H9 (cell line): ENCODE measurements at regions not wholly inside any gene's neighbourhood (a gene's known extent, or its start where the extent isn't known, plus 50 kb on each side); places are given as distances from the start of the nearest gene placed in this dataset.

Source experiments
- DNase-seq: peaks from one replicate; pipeline ENCODE4 v3.0.0-alpha.2; 2017
- H2AFZ ChIP-seq: one replicate; pipeline ENCODE4 v1.6.1; 2013; ENCODE audit warnings: mild to moderate bottlenecking, low read length, control low read depth, moderate library complexity
- H2AK5ac ChIP-seq: 2 replicates; pipeline ENCODE4 v1.6.1; 2013; ENCODE audit warnings: low read length, control low read depth, mixed read lengths; ENCODE audit not compliant: insufficient read length
- H2BK120ac ChIP-seq: one replicate; pipeline ENCODE4 v1.6.1; 2013; ENCODE audit warnings: low read depth, mild to moderate bottlenecking, low read length, control low read depth, inconsistent platforms; ENCODE audit not compliant: poor library complexity, severe bottlenecking
- H2BK12ac ChIP-seq: 2 replicates; pipeline ENCODE4 v1.6.1; 2013; ENCODE audit warnings: low read length, control low read depth, mixed read lengths, low read depth; ENCODE audit not compliant: insufficient read length
- H2BK15ac ChIP-seq: 2 replicates; pipeline ENCODE4 v1.6.1; 2013; ENCODE audit warnings: low read depth, low read length, control low read depth
- H2BK20ac ChIP-seq: one replicate; pipeline ENCODE4 v1.6.1; 2013; ENCODE audit warnings: low read depth, mild to moderate bottlenecking, low read length, control low read depth, inconsistent platforms; ENCODE audit not compliant: poor library complexity, severe bottlenecking
- H2BK5ac ChIP-seq: 2 replicates; pipeline ENCODE4 v1.6.1; 2013; ENCODE audit warnings: low read length, control low read depth, mixed read lengths; ENCODE audit not compliant: insufficient read length
- H3K14ac ChIP-seq: 2 replicates; pipeline ENCODE4 v1.6.1; 2013; ENCODE audit warnings: low read length, control low read depth; ENCODE audit not compliant: insufficient read depth
- H3K18ac ChIP-seq: 2 replicates; pipeline ENCODE4 v1.6.1; 2013; ENCODE audit warnings: low read depth, mild to moderate bottlenecking, mixed read lengths, low read length, control low read depth; ENCODE audit not compliant: insufficient read length
- H3K23ac ChIP-seq: 2 replicates; pipeline ENCODE4 v1.6.1; 2013; ENCODE audit warnings: low read length, control low read depth, mixed read lengths, low read depth; ENCODE audit not compliant: insufficient read length
- H3K23me2 ChIP-seq: 2 replicates; pipeline ENCODE4 v1.6.1; 2013; ENCODE audit warnings: low read depth, mild to moderate bottlenecking, mixed read lengths, low read length, control low read depth; ENCODE audit not compliant: insufficient read length, poor library complexity, severe bottlenecking
- H3K27ac ChIP-seq: 2 replicates; pipeline ENCODE4 v1.5.1; 2013; ENCODE audit warnings: low read length, control low read depth, mixed read lengths, low read depth; ENCODE audit not compliant: insufficient read length
- H3K27me3 ChIP-seq: 2 replicates; pipeline ENCODE4 v1.6.1; 2013; ENCODE audit warnings: low read length, control low read depth, inconsistent platforms; ENCODE audit not compliant: insufficient read depth
- H3K4ac ChIP-seq: 2 replicates; pipeline ENCODE4 v1.6.1; 2013; ENCODE audit warnings: low read depth, mild to moderate bottlenecking, control low read depth, inconsistent platforms, low read length, moderate library complexity
- H3K4me1 ChIP-seq: 2 replicates; pipeline ENCODE4 v1.6.1; 2013; ENCODE audit warnings: low read length, control low read depth, inconsistent platforms; ENCODE audit not compliant: insufficient read depth
- H3K4me2 ChIP-seq: 2 replicates; pipeline ENCODE4 v1.6.1; 2013; ENCODE audit warnings: low read length, control low read depth, mixed read lengths; ENCODE audit not compliant: insufficient read length, insufficient read depth
- H3K56ac ChIP-seq: 2 replicates; pipeline ENCODE4 v1.6.1; 2013; ENCODE audit warnings: low read depth, mild to moderate bottlenecking, mixed read lengths, low read length, control low read depth; ENCODE audit not compliant: insufficient read length
- H3K79me1 ChIP-seq: 2 replicates; pipeline ENCODE4 v1.6.1; 2013; ENCODE audit warnings: low read depth, mild to moderate bottlenecking, moderate library complexity, low read length, control low read depth, inconsistent platforms; ENCODE audit not compliant: insufficient read depth, poor library complexity, severe bottlenecking
- H3K79me2 ChIP-seq: 2 replicates; pipeline ENCODE4 v1.6.1; 2013; ENCODE audit warnings: low read length, control low read depth, inconsistent platforms; ENCODE audit not compliant: insufficient read depth
- H3K9ac ChIP-seq: 2 replicates; pipeline ENCODE4 v1.6.1; 2013; ENCODE audit warnings: low read length, control low read depth, mixed read lengths; ENCODE audit not compliant: insufficient read length; ENCODE audit errors: extremely low read depth
- H3K9me3 ChIP-seq: one replicate; pipeline ENCODE4 v1.6.1; 2013; ENCODE audit warnings: low read depth, low read length, inconsistent platforms; ENCODE audit not compliant: control insufficient read depth
- H3T11ph ChIP-seq: one replicate; pipeline ENCODE4 v1.6.1; 2013; ENCODE audit warnings: mild to moderate bottlenecking, low read length, control low read depth, inconsistent platforms
- H4K20me1 ChIP-seq: one replicate; pipeline ENCODE4 v1.6.1; 2013; ENCODE audit not compliant: control insufficient read depth, insufficient read length, insufficient read depth
- H4K5ac ChIP-seq: 2 replicates; pipeline ENCODE4 v1.6.1; 2013; ENCODE audit warnings: low read depth, mild to moderate bottlenecking, mixed read lengths, low read length, control low read depth; ENCODE audit not compliant: insufficient read length
- H4K8ac ChIP-seq: replicated peaks from 2 replicates; pipeline ENCODE4 v1.6.1; 2013; ENCODE audit warnings: low read length, control low read depth, mixed read lengths, low read depth; ENCODE audit not compliant: insufficient read length
- H4K91ac ChIP-seq: 2 replicates; pipeline ENCODE4 v1.6.1; 2013; ENCODE audit warnings: low read depth, mild to moderate bottlenecking, moderate library complexity, mixed read lengths, low read length, control low read depth; ENCODE audit not compliant: insufficient read length
- H3K27ac Mint-ChIP-seq, 3 experiments: 2 replicates in 2 of 3; 3 replicates in 1 of 3; pipeline ENCODE4 v1.8.0; 2020 to 2021; ENCODE audit warnings: mixed read lengths in 3 of 3, mild to moderate bottlenecking in 1 of 3, moderate library complexity in 1 of 3
- H3K27me3 Mint-ChIP-seq: 2 replicates; pipeline ENCODE4 v1.8.0; 2021; ENCODE audit warnings: low read depth, mild to moderate bottlenecking, moderate library complexity, mixed read lengths
- H3K36me3 Mint-ChIP-seq, 3 experiments: 2 replicates in 2 of 3; 3 replicates in 1 of 3; pipeline ENCODE4 v1.8.0; 2020 to 2021; ENCODE audit warnings: low read depth in 3 of 3, mixed read lengths in 3 of 3; ENCODE audit not compliant: insufficient read depth in 1 of 3
- H3K4me1 Mint-ChIP-seq, 2 experiments: 2 replicates each; pipeline ENCODE4 v1.8.0; 2020; ENCODE audit warnings: mixed read lengths in 2 of 2
- H3K4me3 Mint-ChIP-seq, 2 experiments: 2 replicates in 1 of 2; 3 replicates in 1 of 2; pipeline ENCODE4 v1.8.0; 2020 to 2021; ENCODE audit warnings: mild to moderate bottlenecking in 2 of 2, mixed read lengths in 2 of 2, moderate library complexity in 1 of 2
- H3K9me3 Mint-ChIP-seq, 2 experiments: 2 replicates in 1 of 2; 3 replicates in 1 of 2; pipeline ENCODE4 v1.8.0; 2020; ENCODE audit warnings: mild to moderate bottlenecking in 2 of 2, mixed read lengths in 2 of 2, moderate library complexity in 1 of 2
- WGBS: extraction: QIAGEN DNeasy Blood & Tissue Kit; methylation state at CpG from one replicate; pipeline ENCODE4 v1.1.7; 2013; ENCODE audit warnings: missing lambda C conversion rate, low lambda C conversion rate, mixed read lengths; ENCODE audit not compliant: insufficient read length; ENCODE audit errors: extremely low coverage; 5-methylcytosine and 5-hydroxymethylcytosine counted together
- TF ChIP-seq, protein P1 (sequence below): fragments of 200-600 bp; sonication (generic); conservative IDR thresholded peaks from 3 replicates; pipeline ENCODE4 v1.8.0; 2021; ENCODE audit warnings: antibody characterized with exemption, mild to moderate bottlenecking

DNA sequence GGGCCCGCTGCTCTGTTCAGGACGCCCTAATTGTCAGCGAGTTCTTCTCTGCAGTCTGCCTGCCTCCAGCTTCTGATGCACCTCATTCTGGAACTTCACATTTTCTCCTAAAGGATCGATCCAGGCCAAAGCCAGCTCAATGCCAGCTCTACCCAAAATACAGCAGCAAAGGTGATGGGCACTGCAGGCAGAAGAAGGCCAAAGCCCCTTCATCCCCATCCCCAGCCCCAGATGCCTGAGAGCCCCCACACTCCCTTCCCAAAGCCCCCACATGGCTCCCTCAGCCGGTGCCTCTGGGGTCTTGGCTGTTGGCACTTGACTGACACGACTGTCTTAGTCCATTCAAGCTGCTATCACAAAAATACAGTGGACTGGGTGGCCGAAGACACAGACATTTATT lies 410.3 kb downstream of the BRD1 start:
- H2BK20ac ChIP-seq: no peak overlapping the region
- H3K18ac ChIP-seq: no peak overlapping the region
- no peaks in the 10 kb centered on the region for H3K79me1 ChIP-seq
- H3K4ac ChIP-seq: no peak overlapping the region
- H3K14ac ChIP-seq: no peak overlapping the region
- no peaks in the 10 kb centered on the region; a peak in 1 of 7 replicates for H3K36me3 Mint-ChIP-seq
- H3K27ac ChIP-seq: no peak overlapping the region
- peaks cover 17 to 19% of the 10 kb centered on the region in 2 experiments for H3K4me1 Mint-ChIP-seq
- H3K4me3 Mint-ChIP-seq: no peak overlapping the region
- no peak overlapping the region for H2BK5ac ChIP-seq
- H3K9ac ChIP-seq: no peak overlapping the region
- H3K27ac Mint-ChIP-seq: peak overlapping the region in 1 of 3 experiments; percentile 70; a peak in 1 of 7 replicates
- no peak overlapping the region for H2BK120ac ChIP-seq
- no peak overlapping the region for H2AFZ ChIP-seq
- no peaks in the 10 kb centered on the region; the same call in 1 of the 2 replicates for H3K4me1 ChIP-seq
- H2BK15ac ChIP-seq: no peak overlapping the region
- no peaks in the 10 kb centered on the region for H3K23me2 ChIP-seq
- H2AK5ac ChIP-seq: no peak overlapping the region
- peaks cover 5% of the 10 kb centered on the region for H3K27me3 Mint-ChIP-seq
- DNase-seq: no peak
- H3T11ph ChIP-seq: no peak overlapping the region
- H4K5ac ChIP-seq: no peak overlapping the region
- no peaks in the 10 kb centered on the region for H3K9me3 ChIP-seq
- no peak overlapping the region for H3K4me2 ChIP-seq
- no peak overlapping the region for H4K8ac ChIP-seq
- no peak overlapping the region for H3K56ac ChIP-seq
- H4K20me1 ChIP-seq: peaks cover 4% of the 10 kb centered on the region
- H2BK12ac ChIP-seq: no peak overlapping the region
- TF ChIP-seq, protein P1, sequence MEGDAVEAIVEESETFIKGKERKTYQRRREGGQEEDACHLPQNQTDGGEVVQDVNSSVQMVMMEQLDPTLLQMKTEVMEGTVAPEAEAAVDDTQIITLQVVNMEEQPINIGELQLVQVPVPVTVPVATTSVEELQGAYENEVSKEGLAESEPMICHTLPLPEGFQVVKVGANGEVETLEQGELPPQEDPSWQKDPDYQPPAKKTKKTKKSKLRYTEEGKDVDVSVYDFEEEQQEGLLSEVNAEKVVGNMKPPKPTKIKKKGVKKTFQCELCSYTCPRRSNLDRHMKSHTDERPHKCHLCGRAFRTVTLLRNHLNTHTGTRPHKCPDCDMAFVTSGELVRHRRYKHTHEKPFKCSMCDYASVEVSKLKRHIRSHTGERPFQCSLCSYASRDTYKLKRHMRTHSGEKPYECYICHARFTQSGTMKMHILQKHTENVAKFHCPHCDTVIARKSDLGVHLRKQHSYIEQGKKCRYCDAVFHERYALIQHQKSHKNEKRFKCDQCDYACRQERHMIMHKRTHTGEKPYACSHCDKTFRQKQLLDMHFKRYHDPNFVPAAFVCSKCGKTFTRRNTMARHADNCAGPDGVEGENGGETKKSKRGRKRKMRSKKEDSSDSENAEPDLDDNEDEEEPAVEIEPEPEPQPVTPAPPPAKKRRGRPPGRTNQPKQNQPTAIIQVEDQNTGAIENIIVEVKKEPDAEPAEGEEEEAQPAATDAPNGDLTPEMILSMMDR: no peak
- no peaks in the 10 kb centered on the region for H3K27me3 ChIP-seq
- H3K79me2 ChIP-seq: no peaks in the 10 kb centered on the region
- no peak overlapping the region for H4K91ac ChIP-seq
- no peaks in the 10 kb centered on the region for H3K9me3 Mint-ChIP-seq
- WGBS: no CpG with 5 or more reads among the region's 7 CpGs
- no peak overlapping the region for H3K23ac ChIP-seq
